Retinal pigment epithelial cell (primary cell): ENCODE measurements at regions not wholly inside any gene's neighbourhood (a gene's known extent, or its start where the extent isn't known, plus 50 kb on each side); places are given as distances from the start of the nearest gene placed in this dataset.

Source experiments
- DNase-seq: peaks from one replicate; pipeline ENCODE4 v3.0.0-alpha.2; 2010; ENCODE audit warnings: low read depth
- H3K4me3 ChIP-seq: 2 replicates; pipeline ENCODE4 v1.5.1; 2011; ENCODE audit warnings: mild to moderate bottlenecking, low read length, control low read depth, moderate library complexity
- TF ChIP-seq, protein P1 (sequence below): conservative IDR thresholded peaks from 2 replicates; pipeline ENCODE4 v1.5.1; 2011; ENCODE audit warnings: low read depth, low read length, control low read depth, inconsistent platforms

GRCh38 chr4:81756042-81756441 lies 284.3 kb upstream of the RASGEF1B start:
- no peak for DNase-seq
- TF ChIP-seq, protein P1, sequence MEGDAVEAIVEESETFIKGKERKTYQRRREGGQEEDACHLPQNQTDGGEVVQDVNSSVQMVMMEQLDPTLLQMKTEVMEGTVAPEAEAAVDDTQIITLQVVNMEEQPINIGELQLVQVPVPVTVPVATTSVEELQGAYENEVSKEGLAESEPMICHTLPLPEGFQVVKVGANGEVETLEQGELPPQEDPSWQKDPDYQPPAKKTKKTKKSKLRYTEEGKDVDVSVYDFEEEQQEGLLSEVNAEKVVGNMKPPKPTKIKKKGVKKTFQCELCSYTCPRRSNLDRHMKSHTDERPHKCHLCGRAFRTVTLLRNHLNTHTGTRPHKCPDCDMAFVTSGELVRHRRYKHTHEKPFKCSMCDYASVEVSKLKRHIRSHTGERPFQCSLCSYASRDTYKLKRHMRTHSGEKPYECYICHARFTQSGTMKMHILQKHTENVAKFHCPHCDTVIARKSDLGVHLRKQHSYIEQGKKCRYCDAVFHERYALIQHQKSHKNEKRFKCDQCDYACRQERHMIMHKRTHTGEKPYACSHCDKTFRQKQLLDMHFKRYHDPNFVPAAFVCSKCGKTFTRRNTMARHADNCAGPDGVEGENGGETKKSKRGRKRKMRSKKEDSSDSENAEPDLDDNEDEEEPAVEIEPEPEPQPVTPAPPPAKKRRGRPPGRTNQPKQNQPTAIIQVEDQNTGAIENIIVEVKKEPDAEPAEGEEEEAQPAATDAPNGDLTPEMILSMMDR: no peak
- H3K4me3 ChIP-seq: no peak overlapping the region

DNA sequence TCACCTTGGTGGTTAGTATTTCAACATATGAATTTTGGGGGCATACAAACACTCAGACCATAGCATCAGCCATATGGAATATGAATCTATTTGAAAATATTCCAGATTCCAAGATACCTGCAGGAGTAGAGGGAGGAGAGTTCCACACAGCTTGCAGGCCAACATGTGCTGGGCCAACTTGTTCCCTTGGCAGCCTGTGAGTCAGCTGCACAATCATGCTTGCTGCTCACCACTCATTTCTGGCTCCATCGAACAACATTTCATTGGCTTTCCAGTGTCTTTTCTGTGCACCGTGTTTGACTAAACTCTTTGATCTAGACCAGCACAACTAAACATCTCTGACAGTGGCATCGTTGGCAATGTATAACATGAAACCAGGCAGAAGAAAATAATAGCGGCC lies 282.5 kb upstream of the RASGEF1B start:
- DNase-seq: no peak
- H3K4me3 ChIP-seq: no peak overlapping the region
- TF ChIP-seq, protein P1: no peak

DNA sequence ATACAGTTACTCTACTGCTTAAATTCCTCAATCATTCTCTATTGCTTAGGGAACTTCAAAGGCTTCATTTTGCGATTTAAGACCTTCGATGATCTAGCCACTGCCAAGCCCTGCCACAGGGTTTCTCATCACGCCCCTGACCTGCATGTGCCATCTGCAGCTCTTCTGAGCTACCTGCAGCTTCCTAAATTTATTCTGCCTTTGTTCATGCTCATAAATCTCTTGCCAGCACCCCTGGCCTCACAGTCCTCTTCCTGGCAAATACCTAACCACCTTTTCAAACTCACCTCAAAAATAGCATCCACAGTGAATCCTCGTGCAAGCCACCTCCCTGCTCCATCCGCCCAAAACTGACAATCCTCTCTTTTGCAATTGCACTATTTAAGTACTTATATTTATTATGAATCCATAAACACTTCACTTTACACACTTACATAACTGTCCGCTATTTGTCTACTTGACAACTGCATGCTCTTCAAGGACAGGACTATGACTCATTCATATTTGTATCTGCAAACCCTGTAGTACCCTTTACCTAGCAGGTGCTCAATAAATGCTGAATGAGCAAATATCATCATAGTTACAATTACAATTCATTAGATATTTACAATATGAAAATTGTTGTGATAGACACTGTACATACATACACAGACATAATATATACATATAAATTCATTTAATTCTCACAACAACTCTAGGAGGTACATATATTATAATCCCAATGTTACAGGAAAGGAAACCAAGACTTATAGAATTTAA lies 280.0 kb upstream of the RASGEF1B start:
- DNase-seq: no peak
- no peak overlapping the region for H3K4me3 ChIP-seq
- TF ChIP-seq, protein P1: no peak

GRCh38 chr4:81747242-81747930 lies 275.7 kb upstream of the RASGEF1B start:
- TF ChIP-seq, protein P1: no peak
- DNase-seq: no peak
- H3K4me3 ChIP-seq: no peak overlapping the region

DNA sequence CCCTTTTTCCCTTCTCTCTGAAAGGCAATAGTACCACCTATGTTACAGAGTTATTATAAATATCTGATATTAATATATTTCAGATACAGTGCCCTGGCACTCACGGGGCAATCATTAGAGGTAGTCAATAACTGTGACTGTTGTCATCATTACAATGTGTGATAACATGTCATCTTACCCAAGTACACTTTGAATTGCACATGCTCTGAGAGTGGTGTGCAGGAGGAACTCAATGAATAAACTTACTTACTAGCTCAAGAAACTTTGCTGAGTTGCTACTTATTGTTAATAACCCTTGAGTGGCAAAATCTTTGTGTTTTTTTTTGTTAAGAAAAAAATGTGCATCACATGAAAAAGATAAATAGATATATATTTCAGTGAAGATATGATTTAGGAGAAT lies 275.1 kb upstream of the RASGEF1B start:
- no peak for DNase-seq
- TF ChIP-seq, protein P1: no peak
- no peak overlapping the region for H3K4me3 ChIP-seq

DNA sequence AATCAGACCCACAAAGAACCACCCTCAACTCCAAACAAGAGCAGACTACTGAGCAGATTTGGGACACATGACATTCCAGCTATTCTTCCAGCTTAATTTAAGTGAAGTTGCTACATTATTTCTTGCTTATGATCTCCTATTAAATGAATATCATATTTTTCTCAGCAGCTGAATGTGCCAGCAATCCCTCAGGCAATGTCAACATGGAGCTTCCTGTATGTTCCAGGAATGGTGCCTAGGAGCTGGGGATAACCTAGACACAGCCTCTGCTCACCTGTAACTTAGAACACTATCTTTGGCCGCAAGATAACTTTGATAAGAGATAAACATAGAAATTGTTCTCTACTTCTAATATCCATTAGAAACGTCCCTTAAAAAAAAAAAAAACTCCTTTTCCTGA lies 274.4 kb upstream of the RASGEF1B start:
- no peak overlapping the region for H3K4me3 ChIP-seq
- TF ChIP-seq, protein P1: no peak
- no peak for DNase-seq

DNA sequence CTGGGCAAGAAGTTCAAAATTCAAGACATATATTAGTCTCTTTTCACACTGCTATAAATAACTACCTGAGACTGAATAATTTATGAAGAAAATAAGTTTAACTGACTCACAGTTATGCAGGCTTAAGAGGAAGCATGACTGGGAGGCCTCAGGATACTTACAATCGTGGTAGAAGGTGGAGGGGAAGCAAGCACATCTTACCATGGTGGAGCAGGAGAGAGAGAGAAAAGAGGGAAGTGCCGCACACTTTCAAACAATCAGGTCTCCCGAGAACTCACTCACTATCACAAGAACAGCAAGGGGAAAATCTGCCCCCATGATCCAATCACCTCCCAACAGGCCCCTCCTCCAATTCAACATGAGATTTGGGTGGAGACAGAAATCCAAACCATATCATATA lies 273.3 kb upstream of the RASGEF1B start:
- no peak overlapping the region for H3K4me3 ChIP-seq
- TF ChIP-seq, protein P1: no peak
- DNase-seq: no peak
